HG03354 (cell line): ENCODE measurements at regions not wholly inside any gene's neighbourhood (a gene's known extent, or its start where the extent isn't known, plus 50 kb on each side); places are given as distances from the start of the nearest gene placed in this dataset.
"Not testable (repeated sequence)": the region's sequence is repeated elsewhere in the genome, so short reads cannot be mapped to it uniquely, and the experiment has no call there.

ENCODE experiments used
- ATAC-seq: cut with Tn5 transposase; IDR thresholded peaks from one replicate; pipeline ENCODE4 v1.9.1; 2021; ENCODE audit warnings: mild to moderate bottlenecking; ENCODE audit not compliant: unreplicated experiment, poor library complexity, severe bottlenecking

DNA sequence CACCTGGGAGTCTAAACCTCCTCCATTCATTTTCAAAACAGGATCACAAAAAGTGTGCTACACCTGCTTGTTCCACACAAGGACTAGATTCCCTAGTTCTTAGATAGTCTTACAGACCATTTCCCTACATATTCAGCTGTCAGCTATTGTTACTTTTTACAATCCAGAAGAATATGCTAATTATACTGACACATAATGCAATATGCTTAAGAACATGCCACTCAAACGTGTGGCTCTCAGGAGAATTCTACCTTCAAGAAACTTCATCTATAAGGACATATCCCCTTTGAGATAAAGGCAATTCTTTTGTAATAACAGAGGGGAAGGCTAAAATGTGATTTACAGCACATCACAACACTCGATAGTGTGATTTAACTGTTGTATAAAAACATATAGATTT, 456.1 kb upstream of the ARRDC3 start:
- ATAC-seq, result no peak

DNA sequence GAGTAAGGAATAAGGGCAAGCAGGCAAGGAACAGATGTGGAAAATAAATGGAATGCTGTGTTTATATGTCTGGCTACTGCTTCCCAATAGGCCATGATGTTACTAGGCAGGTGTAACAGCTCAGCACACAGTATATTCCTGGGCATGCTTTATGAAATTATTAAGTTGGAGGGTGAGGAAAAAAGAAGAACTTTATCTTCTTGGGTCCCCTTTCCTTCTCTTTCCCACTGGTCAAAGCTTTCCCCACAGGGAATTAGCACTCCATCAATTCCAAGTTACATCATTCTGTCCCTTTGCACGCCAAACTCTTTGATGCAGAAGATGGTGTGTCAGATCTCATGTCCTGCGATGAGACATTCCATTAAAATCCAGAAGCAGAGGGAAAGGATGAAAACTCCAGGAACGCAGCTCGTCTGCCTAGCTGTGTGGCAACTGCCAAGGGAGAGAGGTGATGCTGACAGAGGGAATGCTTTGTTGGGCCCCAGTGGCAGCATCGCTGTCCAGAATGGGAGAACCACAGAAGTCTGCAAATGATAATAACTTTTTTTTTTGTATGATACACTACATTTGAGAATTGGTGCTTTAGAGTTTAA, 447.3 kb upstream of the ARRDC3 start:
- ATAC-seq, result no peak

DNA sequence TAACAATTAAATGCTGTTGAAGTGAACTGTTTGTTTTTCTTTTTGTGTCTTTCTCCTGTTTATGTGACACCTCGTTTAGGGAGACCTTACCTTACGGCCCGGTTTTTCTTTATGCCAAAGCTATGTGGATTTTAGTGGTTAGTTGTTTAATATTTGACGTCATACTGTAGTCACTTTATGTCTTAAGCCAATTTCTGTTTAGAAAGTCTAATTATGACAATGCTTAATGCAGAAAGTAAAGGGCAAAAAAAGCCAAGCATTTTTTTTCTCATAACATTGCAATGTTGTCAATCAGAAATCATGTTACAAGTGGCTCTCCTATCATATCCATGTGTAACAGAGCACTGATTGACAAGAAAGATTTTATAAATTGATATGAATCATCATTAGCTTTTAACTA, 442.5 kb upstream of the ARRDC3 start:
- ATAC-seq, result no peak

DNA sequence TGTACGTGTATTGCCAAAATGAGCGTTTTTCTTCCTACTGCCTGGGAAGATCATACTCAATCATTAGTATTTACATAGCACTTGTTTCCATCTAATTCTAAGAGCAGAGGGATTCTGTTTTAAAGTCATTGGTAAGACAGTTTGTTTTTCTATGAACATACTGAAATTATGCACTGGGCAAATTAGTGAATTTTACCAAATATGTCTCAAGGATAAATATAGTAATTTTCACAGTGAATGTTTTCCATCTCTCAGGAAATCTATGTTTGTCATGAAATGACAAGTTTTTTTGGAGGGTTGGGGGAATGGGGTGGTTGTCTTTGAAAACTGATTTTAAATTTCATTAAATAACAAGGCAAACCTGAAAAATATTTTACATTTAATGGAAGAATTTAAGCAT, 441.3 kb upstream of the ARRDC3 start:
- ATAC-seq, result no peak

DNA sequence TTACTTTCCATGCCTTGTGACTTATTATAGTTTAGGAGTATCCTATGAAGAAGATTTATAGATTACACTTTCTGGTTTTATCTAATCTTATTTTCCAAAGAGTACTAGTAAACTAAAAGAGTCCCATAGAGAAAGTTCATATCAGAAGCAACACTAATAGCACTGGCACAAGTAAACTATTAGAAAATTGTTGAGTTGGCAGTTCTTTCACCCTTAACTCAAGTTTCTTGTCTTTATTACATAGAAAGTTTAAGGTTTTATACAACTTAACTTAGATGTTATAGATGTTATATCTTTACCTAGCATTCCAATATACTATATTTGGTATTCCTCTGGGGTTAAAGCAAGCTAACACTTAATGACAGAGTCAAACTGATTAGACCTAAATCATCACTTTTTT, 437.8 kb upstream of the ARRDC3 start:
- ATAC-seq, result no peak

DNA sequence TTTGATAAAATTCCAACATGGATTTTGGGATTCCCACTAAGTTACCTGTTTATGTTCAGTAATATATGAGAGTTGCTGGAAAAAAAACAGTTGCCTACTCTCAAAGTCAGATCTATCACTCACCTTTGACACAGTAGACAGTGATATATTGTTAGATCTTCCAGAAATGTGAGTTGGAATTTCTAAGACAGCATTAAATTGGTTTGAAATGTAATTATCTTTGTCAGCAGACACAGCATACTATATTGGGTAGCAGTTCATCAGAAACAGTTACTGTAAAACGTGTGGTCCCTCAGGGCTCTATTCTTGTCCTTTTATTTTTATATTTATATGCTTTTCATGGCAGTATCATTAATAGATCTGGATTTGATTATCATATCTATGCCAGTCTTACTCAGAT, 433.6 kb upstream of the ARRDC3 start:
- ATAC-seq, result no peak

DNA sequence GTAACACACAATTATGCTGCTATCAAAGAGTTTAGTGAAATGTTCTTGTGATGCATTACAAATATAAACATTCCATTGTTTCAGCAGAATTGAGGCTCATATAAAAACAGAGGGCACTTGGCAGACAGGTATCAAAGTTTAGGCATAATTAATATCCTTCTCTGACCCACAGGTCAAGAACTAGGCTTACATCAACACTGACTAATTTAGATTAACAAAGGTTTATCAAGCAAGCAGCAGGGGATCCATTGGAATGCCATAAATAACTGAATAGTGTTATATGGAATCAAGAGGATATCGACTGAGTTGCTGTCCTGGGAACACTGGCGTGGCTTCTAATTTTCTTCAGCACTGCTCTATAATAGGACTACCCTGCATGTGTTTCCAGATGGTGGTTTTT, 414.5 kb upstream of the ARRDC3 start:
- no peak for ATAC-seq

DNA sequence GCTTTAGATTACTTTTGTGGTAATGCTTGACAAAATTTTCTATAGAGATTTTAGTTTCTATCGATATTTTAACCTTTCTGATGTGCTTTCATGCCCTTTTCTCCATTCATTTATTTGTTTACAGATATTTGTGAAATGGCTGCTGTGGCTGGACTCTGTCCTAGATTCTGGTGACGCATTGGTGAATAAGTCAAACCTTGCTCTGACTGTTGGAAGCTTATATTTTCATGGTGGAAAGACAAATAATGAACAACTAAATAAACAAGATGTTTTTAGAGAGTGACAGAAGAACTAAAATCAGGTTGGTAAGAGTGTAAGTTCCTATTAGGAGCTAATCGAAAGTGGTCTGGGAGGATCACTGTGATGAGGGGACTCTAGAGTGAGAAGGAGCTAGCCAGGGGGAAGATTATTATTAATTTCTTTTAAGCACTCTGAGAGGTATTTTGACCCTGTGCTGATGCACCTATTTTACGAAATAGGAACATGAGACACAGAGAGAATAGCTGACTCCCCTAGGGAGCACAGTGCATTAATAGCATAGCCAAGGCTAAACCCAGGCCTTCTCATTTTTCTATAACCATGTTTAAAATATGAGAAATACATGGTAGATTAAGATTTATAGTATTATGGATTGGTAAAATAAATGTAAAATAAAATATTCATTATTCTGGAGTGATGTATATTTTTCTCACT, 411.9 kb upstream of the ARRDC3 start:
- ATAC-seq, result no peak

DNA sequence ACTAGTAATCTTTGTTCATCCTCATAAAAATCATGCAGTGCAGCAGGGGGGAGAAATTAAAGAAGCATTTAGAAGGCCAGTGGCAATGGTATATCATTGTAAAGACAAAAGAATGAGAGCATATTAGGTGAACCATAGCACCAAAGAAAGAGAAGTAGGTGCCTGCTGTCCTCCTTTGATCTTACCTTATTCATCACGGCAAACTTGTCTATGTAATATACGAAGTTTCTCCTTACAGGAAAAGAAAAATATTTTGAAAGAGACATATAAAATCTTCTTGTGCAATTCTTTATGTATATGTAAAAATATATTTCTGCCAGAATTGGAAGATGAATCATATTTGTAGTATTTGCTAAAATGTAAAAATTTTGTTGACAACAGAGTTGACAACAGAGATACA, 411.3 kb upstream of the ARRDC3 start:
- no peak for ATAC-seq

DNA sequence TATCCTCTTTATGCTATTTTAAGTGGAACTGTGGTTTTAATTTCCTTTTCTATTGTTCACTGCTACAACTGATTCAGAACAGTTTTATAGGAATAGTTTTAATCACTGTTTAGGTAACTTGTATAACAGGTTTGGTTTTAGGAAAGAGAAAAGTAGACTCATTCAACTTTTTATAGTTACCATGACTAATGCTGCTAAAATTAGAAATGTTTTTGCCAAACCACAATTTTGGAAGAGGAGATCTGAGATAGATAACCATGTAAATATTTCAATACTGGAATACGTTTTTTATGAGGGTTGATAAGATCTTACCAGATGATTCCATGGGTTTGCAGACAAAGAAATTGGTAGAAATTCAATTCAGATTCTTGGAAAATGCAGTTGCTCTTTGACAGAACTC, 404.6 kb upstream of the ARRDC3 start:
- ATAC-seq, result no peak

DNA sequence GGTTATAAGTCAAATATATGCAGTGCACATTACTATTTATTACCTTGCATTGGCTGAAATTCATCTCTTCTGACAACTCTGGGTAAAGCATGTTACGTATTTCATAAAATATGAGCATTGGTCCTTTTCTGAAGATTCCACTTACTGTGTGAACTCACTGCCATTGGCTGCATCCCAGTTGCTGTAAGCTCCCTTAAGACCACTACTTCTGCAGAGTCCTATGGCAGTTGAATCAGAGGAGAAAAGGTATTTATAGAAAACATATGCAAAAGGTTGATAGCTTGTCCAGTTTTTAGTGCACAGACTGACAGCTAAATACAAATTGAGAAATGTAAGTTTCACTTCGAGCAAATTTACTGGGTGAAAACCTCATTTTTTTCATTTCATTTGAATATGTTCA, 394.6 kb upstream of the ARRDC3 start:
- no peak for ATAC-seq

DNA sequence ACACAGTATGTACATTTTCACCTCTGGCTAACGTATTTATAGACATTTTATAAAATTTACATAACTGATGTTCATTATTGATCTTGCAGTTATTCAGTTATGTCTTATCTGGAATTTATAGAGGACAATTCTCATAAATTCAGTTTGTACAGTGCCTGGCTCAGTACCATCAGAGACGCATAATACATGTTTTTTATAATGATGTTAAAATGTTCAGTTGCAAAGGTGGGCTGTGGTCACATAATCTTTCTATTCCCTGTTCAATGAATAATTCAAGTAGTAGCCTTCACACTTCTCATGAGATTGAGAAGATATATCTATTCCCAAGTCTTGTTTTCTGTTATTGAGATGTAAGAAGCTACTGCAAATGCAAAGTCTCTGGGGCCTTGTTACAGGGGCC, 393.1 kb upstream of the ARRDC3 start:
- no peak for ATAC-seq

DNA sequence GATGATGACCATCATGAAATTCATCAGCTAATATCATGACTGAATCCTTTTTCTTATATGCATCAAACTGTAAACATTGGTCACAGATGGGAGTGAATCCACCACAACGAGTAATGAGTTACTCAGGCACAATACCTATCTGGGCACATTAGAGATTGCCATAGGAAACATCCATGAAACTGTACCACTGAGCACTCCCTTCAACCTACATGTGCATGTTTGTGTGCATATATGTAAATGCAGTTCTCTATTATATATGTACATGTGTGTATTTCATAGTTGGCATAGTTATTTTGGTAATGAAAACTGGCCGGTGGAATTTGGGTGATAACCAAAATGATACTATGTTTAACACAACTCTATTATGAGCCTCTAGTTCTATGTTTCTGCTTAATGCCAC, 387.3 kb upstream of the ARRDC3 start:
- no peak for ATAC-seq

DNA sequence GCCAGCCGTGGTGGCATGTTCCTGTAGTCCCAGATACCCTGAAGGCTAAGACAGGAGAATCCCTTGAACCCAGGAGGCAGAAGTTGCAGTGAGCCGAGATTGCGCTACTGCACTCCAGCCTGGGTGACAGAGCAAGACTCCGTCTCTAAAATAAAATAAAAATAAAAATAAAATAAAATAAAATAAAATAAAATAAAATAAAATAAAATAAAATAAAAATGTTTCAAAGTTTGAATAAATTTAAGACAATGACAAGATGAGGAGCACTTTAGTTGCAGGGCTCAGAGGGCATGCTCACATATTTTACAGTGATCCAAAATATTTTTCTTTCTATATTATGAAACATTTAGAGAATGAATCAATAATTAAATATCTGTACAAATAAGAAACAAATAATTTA, 374.3 kb upstream of the ARRDC3 start:
- ATAC-seq, result not testable (repeated sequence)

DNA sequence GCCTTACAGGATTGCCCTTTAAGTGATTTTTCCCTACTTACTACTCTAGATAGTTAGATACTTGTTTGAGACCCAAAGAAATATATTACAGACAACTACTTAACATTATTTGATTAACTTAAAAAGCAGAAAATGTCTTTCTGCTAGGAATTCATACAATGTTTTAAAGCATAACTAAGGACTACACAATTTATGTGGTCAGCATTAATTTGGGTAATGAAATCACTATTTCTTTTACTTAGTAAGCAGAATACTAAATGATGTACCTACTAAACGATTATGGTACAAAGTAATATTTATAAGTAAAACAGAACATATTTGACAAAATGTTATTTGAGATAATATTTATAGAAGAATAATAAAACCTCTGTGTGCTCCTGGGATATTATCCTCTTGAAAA, 371.9 kb upstream of the ARRDC3 start:
- ATAC-seq, result no peak

DNA sequence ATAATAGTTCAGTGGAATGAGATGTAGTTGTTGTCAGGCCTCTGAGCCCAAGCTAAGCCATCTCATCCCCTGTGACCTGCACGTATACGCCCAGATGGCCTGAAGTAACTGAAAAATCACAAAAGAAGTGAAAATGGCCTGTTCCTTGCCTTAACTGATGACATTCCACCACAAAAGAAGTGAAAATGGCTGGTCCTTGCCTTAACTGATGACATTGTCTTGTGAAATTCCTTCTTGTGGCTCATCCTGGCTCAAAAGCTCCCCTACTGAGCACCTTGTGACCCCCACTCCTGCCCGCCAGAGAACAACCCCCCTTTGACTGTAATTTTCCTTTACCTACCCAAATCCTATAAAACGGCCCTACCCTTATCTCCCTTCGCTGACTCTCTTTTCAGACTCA, 361.4 kb upstream of the ARRDC3 start:
- not testable (repeated sequence) for ATAC-seq

DNA sequence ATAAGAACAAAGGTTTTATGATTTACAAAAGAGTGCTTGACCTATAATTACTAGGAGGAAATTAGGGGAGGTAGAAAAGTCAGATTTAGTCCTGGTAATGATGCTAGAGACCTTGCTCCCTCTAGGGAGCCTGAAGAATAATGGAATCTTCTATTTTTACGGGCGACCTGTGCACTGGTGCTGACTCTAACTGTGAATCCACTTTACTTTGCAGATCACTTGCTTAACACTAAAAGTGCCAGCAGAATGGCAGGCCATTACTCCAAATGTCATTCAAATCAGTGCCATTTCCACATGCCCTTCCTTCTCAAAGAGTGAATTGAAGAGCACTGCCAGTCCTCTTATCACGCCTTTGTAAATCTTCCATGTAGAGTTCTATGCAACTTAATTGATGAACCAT, 359.4 kb upstream of the ARRDC3 start:
- ATAC-seq, result no peak

DNA sequence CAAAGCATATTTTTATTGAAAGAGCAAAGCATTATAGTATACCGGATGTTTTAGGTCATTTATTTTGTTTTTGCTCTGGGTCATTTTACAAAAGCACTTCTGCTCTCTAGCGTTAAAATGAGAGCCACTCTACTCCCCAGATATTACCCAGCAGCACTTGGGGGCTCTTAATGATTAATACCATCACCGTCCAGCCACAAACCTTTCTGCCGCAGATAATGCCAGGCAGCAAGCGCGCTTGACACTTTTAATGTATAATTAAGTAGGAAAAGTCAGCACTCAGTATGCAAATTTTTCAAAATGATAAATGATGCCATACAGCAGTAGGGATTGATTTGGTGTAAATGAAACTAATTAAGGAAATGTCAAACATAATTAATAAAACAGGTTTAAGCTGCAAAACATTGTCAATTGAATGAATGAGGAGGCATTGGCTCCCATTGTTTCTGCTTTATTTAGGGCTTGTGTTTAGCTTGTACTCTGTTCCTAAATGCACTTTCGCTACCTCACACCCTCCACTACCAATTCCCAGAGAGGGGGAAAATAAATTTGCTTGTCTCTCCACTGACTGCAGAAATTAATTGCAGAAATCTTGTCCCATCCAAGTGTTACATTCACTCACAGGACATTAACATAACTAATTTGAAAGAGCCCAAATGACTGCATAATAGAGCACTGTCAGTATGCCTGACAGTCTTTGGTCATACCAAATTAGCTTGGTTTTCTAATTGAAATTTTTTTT, 358.8 kb upstream of the ARRDC3 start:
- ATAC-seq, result no peak

DNA sequence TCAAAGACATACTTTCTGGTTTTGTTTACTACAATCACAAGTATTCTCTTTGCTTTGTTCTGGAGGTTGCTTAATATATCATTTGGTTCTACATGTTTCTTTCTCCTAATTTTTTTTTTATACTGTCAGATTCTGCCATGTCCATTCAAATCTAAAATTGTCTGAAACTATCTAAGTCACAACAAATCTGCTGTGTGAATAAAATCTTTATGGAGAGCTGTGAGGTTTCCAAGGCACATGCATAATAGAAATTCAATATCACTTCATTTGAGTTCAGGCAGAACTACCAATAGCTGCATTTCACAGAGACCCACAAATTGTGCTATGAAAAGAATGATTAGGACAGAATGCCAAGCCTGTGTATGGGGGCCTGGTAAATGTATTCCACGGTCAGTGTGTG, 346.9 kb upstream of the ARRDC3 start:
- ATAC-seq, result no peak

DNA sequence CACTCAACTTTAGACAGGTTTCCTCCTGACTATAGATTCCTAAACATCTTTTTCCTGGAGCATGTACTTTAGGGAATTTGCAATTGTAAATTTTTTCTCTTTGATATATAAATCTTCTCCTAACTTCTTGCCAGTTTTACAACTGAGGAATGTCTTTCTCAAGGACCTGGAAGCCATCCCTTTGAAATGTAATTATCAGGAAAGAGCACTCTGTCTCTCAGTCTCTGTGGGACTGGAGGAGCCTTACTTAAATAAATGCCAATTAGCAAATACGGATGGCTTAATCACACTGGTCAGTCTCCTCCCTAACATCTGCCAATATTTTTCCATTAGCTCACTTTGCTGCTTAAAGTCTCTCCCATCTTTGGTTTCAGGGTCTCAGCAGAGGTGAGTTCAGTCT, 344.3 kb upstream of the ARRDC3 start:
- ATAC-seq, result no peak

DNA sequence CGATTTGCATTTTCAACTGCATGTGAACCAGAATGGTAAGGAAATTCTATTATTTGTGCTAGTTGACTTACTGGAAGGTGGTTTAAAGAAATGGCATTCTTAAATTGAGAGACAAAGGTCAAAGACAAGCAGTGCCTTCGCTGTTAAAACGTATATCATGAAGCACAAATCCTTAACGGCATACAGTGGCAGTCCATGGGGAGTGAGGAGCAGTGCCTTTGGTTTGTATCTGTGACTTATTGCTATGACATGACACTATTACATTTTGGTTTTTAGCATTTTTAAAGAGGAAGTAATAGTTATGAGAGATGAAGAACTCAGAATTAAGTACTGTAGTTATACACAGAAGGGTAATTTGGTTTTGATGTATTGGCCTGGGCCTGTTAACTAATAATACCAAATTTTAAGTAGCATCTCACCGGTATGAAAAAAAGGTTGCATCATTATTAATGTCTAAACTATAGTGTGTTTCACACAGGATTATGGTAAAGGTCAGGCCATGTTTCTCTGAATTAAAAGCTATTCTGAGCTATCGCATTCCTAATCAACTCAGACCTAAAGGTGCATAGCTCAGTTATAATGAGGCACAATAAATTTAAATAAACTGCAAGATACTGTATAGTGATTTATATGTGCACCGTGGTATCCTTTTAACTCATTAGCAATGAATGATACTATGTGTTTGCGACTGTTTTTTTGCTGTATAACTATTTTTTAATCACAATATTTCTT, 339.8 kb upstream of the ARRDC3 start:
- no peak for ATAC-seq
